HCT116 (cell line): ENCODE measurements at regions not wholly inside any gene's neighbourhood (a gene's known extent, or its start where the extent isn't known, plus 50 kb on each side); places are given as distances from the start of the nearest gene placed in this dataset.

Source experiments
- ATAC-seq: fragments of 200-7000 bp; cut with Tn5 transposase; 2 replicates; pipeline ENCODE4 v1.9.1; 2020; ENCODE audit warnings: mild to moderate bottlenecking, moderate library complexity
- BruUV-seq: library from RNA; stranded (reverse); fragments of 400-500 nt; replicated peaks from 2 replicates; lab custom pipeline; 2021; lab: Mats Ljungman, UMichigan
- CTCF ChIA-PET: fragments of 300-600 bp; sonication (Branson Sonifier 250); formaldehyde crosslinking; loops from one replicate; lab custom pipeline; 2021; ENCODE audit warnings: antibody characterized with exemption; lab: Charles Lee
- POLR2A ChIA-PET: fragments of 300-600, 350-600 bp; sonication (Branson Sonifier 250); formaldehyde crosslinking; loops from one replicate; lab custom pipeline; 2021; ENCODE audit warnings: antibody characterized with exemption; lab: Charles Lee
- RAD21 ChIA-PET, 2 experiments: fragments of 300-600 bp; sonication (Branson Sonifier 250); formaldehyde crosslinking; loops; one replicate each; lab custom pipeline; 2023; ENCODE audit warnings: low total read pairs in 2 of 2; ENCODE audit not compliant: uncharacterized antibody in 2 of 2, unreplicated experiment in 2 of 2, low non-redundant PET in 1 of 2; lab: Charles Lee
- DNase-seq: peaks from one replicate; pipeline ENCODE4 v3.0.0-alpha.2; 2010; ENCODE audit warnings: low read depth, low spot score
- H2AFZ ChIP-seq: fragments of 200-600 bp; shearing (Covaris generic), sonication (generic); 2 replicates; pipeline ENCODE4 v1.6.1; 2017; ENCODE audit warnings: low read depth, mixed run types, mixed read lengths, antibody characterized with exemption, low read length; ENCODE audit not compliant: poor library complexity, severe bottlenecking
- H3K27ac ChIP-seq: 2 replicates; pipeline ENCODE4 v1.5.1; 2012; ENCODE audit warnings: low read depth, low read length
- H3K27me3 ChIP-seq: fragments of 200-600 bp; sonication (generic); 2 replicates; pipeline ENCODE4 v1.6.1; 2016; ENCODE audit warnings: mixed run types, low read length, mixed read lengths; ENCODE audit not compliant: insufficient read depth
- H3K36me3 ChIP-seq, 2 experiments: fragments of 200-500 bp in 1 of 2; fragments of 200-600 bp in 1 of 2; sonication (Bioruptor generic) in 1 of 2; sonication (generic) in 1 of 2; 2 replicates each; pipeline versions ENCODE4 v1.5.1 to v1.6.1; 2014 to 2016; ENCODE audit warnings: low read length in 2 of 2, inconsistent platforms in 1 of 2, mixed read lengths in 1 of 2, mixed run types in 1 of 2; ENCODE audit not compliant: insufficient read depth in 2 of 2, control insufficient read depth in 1 of 2
- H3K4me1 ChIP-seq, 2 experiments: fragments of 200-600 bp in 1 of 2; sonication (generic) in 1 of 2; 2 replicates each; pipeline versions ENCODE4 v1.5.1 to v1.6.1; 2012 to 2017; ENCODE audit warnings: low read length in 2 of 2, inconsistent platforms in 1 of 2, mild to moderate bottlenecking in 1 of 2, mixed read lengths in 1 of 2, mixed run types in 1 of 2, moderate library complexity in 1 of 2; ENCODE audit not compliant: insufficient read depth in 2 of 2, control insufficient read depth in 1 of 2
- H3K4me2 ChIP-seq: fragments of 200-600 bp; sonication (generic); 2 replicates; pipeline ENCODE4 v1.6.1; 2017; ENCODE audit warnings: mixed run types, low read length, mixed read lengths
- H3K4me3 ChIP-seq, 2 experiments: fragments of 200-600 bp in 1 of 2; sonication (generic) in 1 of 2; replicated peaks in 1 of 2; 2 replicates each; pipeline ENCODE4 v1.5.1; 2011 to 2016; ENCODE audit warnings: low read length in 2 of 2, control low read depth in 1 of 2, low read depth in 1 of 2, mild to moderate bottlenecking in 1 of 2, mixed read lengths in 1 of 2, mixed run types in 1 of 2
- H3K79me2 ChIP-seq: fragments of 200-600 bp; sonication (generic); 2 replicates; pipeline ENCODE4 v1.6.1; 2017; ENCODE audit warnings: mild to moderate bottlenecking, mixed run types, low read length, moderate library complexity, mixed read lengths; ENCODE audit not compliant: insufficient read depth
- H3K9ac ChIP-seq: fragments of 200-600 bp; sonication (generic); 2 replicates; pipeline ENCODE4 v1.6.1; 2016; ENCODE audit warnings: low read length, mixed read lengths
- H3K9me2 ChIP-seq: fragments of 200-600 bp; sonication (generic), shearing (Covaris generic); 2 replicates; pipeline ENCODE4 v1.6.1; 2017; ENCODE audit warnings: mixed run types, mild to moderate bottlenecking, moderate library complexity; ENCODE audit not compliant: insufficient read depth
- H3K9me3 ChIP-seq, 2 experiments: fragments of 200-500 bp in 1 of 2; fragments of 200-600 bp in 1 of 2; sonication (Bioruptor generic) in 1 of 2; sonication (generic) in 1 of 2; 2 replicates each; pipeline ENCODE4 v1.6.1; 2014 to 2017; ENCODE audit warnings: low read length in 2 of 2, mixed read lengths in 2 of 2, inconsistent platforms in 1 of 2, low read depth in 1 of 2, mild to moderate bottlenecking in 1 of 2, mixed run types in 1 of 2, moderate library complexity in 1 of 2; ENCODE audit not compliant: control insufficient read depth in 1 of 2, insufficient read depth in 1 of 2
- H4K20me1 ChIP-seq: fragments of 200-600 bp; sonication (generic), shearing (Covaris generic); 2 replicates; pipeline ENCODE4 v1.6.1; 2017; ENCODE audit warnings: mixed run types, mild to moderate bottlenecking, moderate library complexity; ENCODE audit not compliant: insufficient read depth
- CTCF ChIP-seq, 3 experiments: fragments of 200-600 bp in 1 of 3; sonication (generic) in 1 of 3; IDR thresholded peaks in 2 of 3; conservative IDR thresholded peaks in 1 of 3; 2 replicates each; pipeline ENCODE4 v1.5.1; 2012 to 2017; ENCODE audit warnings: low read depth in 2 of 3, low read length in 2 of 3, antibody characterized with exemption in 1 of 3, borderline replicate concordance in 1 of 3, control low read depth in 1 of 3, mild to moderate bottlenecking in 1 of 3, mixed read lengths in 1 of 3, mixed run types in 1 of 3, moderate library complexity in 1 of 3; ENCODE audit not compliant: insufficient read depth in 1 of 3
- EZH2phosphoT487 ChIP-seq: fragments of 200-600 bp; IDR thresholded peaks from 2 replicates; pipeline ENCODE4 v1.6.1; 2018; ENCODE audit warnings: antibody characterized with exemption, borderline replicate concordance
- JUND ChIP-seq: IDR thresholded peaks from 2 replicates; pipeline ENCODE4 v1.6.1; 2012
- POLR2A ChIP-seq: IDR thresholded peaks from 2 replicates; pipeline ENCODE4 v1.7.0; 2011; ENCODE audit warnings: borderline replicate concordance; ENCODE audit not compliant: insufficient read depth, insufficient read length; ENCODE audit errors: extremely low read depth
- POLR2AphosphoS5 ChIP-seq: IDR thresholded peaks from 2 replicates; pipeline ENCODE4 v1.6.1; 2011; ENCODE audit warnings: mild to moderate bottlenecking, low read depth, low read length, moderate library complexity
- RAD21 ChIP-seq: IDR thresholded peaks from 2 replicates; pipeline ENCODE4 v1.6.1; 2012; ENCODE audit warnings: low read depth, mild to moderate bottlenecking
- SIN3A ChIP-seq: IDR thresholded peaks from 2 replicates; pipeline ENCODE4 v1.6.1; 2012; ENCODE audit warnings: low read depth
- SRF ChIP-seq: IDR thresholded peaks from 2 replicates; pipeline ENCODE4 v1.6.1; 2012; ENCODE audit warnings: low read depth
- TCF7L2 ChIP-seq: IDR thresholded peaks from 2 replicates; pipeline ENCODE4 v1.7.0; 2011; ENCODE audit warnings: borderline replicate concordance, inconsistent platforms; ENCODE audit not compliant: insufficient read depth, insufficient read length; ENCODE audit errors: extremely low read depth
- YY1 ChIP-seq: IDR thresholded peaks from 2 replicates; pipeline ENCODE4 v1.6.1; 2011; ENCODE audit warnings: low read length, low read depth, moderate library complexity, mild to moderate bottlenecking; ENCODE audit not compliant: insufficient replicate concordance; ENCODE audit errors: extremely low read depth
- intact Hi-C: fragments of 100-400 bp; cut with micrococcal nuclease; formaldehyde crosslinking; loops from 2 replicates; pipeline ENCODE4 v1.10.0; 2022
- TF ChIP-seq, protein P1 (sequence below): IDR thresholded peaks from 2 replicates; pipeline ENCODE4 v1.6.1; 2012

- TF ChIP-seq CTCF (IDR thresholded peaks at IDR 0.05 in 2 of 3, conservative IDR thresholded peaks at IDR 0.05 in 1 of 3; ENCODE audit: borderline replicate concordance in 1 of 3, insufficient read depth in 1 of 3, low read depth in 2 of 3, low read length in 2 of 3), result peak in 2 of 3 experiments; percentile 63 to 70; a peak in 4 of 6 replicates
- TF ChIP-seq SRF, result no peak
- no peak for TF ChIP-seq EZH2phosphoT487
Observed at GRCh38 chr9:117487555-117488175, 72.8 kb upstream of the ASTN2 start (continued).

DNA sequence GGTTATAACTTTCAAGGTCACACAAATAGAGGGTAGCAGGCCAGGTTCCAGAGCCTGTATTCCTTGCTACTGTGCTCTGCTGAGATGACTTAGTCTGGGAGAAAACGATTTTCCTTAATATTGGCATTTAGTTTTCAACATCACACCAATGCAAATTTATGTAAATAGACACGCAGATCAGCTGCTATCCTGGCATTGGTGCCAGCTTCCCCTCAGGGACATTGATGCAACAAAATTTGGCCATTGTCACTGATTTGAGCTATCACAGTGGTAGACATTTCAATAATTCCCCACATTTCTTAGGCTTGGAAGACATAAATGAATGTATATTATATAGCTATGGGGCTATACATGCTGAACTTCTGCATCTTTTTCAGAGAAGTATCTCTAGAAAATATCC is 71.6 kb upstream of the ASTN2 start:
- CTCF ChIA-PET, result no interaction called here
- no peak for ATAC-seq

More for the DNA sequence above, 71.6 kb upstream of the ASTN2 start:
- Histone ChIP-seq H4K20me1 (no peaks in the 10 kb centered on the region), H3K4me2 (no peak overlapping the region)
- TF ChIP-seq TCF7L2 (no peak), YY1 (no peak), JUND (no peak), POLR2A (no peak), SIN3A (no peak), RAD21 (no peak), POLR2AphosphoS5 (no peak), SRF (no peak)
- TF ChIP-seq, protein P1, sequence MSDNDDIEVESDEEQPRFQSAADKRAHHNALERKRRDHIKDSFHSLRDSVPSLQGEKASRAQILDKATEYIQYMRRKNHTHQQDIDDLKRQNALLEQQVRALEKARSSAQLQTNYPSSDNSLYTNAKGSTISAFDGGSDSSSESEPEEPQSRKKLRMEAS, result no peak
- TF ChIP-seq, all 23 proteins: peak for 0
- H3K4me3 ChIP-seq, result no peak overlapping the region
- H3K4me1 ChIP-seq, result no peaks in the 10 kb centered on the region
- intact Hi-C loops, result no loop called here
- H2AFZ ChIP-seq, result no peak overlapping the region
- no peaks in the 10 kb centered on the region for H3K36me3 ChIP-seq
- no peak for DNase-seq
- H3K9me3 ChIP-seq, result 0 out of 4 replicates have a peak, but pooled peaks cover 0 to 3% of the 10 kb centered on the region in 2 experiments
- H3K9me2 ChIP-seq, result no peaks in the 10 kb centered on the region
- POLR2A ChIA-PET, result no interaction called here
- RAD21 ChIA-PET, result no interaction called here
- no TSS peak for BruUV-seq
- no peaks in the 10 kb centered on the region for H3K27me3 ChIP-seq
- no peak overlapping the region for H3K27ac ChIP-seq
- H3K79me2 ChIP-seq, result no peaks in the 10 kb centered on the region
- no peak overlapping the region for H3K9ac ChIP-seq
